Breast epithelium (tissue), 3 donors: ENCODE measurements at regions not wholly inside any gene's neighbourhood (a gene's known extent, or its start where the extent isn't known, plus 50 kb on each side); places are given as distances from the start of the nearest gene placed in this dataset.

Experiments
- POLR2A ChIP-seq: fragments of 450-650 bp; IDR thresholded peaks from one replicate; pipeline ENCODE4 v1.6.1; 2016; ENCODE audit warnings: antibody characterized with exemption, mild to moderate bottlenecking, moderate library complexity
- POLR2AphosphoS5 ChIP-seq, 3 donors: sonication (generic); formaldehyde crosslinking; IDR thresholded peaks; one replicate each; pipeline ENCODE4 v1.6.1; 2017; ENCODE audit warnings: antibody characterized with exemption in 3 of 3
- TF ChIP-seq, protein P1 (sequence below), 3 donors: fragments of 450-650 bp; IDR thresholded peaks; one replicate each; pipeline ENCODE4 v1.5.1; 2016 to 2017; ENCODE audit warnings: antibody characterized with exemption in 3 of 3, mild to moderate bottlenecking in 3 of 3, moderate library complexity in 3 of 3

DNA sequence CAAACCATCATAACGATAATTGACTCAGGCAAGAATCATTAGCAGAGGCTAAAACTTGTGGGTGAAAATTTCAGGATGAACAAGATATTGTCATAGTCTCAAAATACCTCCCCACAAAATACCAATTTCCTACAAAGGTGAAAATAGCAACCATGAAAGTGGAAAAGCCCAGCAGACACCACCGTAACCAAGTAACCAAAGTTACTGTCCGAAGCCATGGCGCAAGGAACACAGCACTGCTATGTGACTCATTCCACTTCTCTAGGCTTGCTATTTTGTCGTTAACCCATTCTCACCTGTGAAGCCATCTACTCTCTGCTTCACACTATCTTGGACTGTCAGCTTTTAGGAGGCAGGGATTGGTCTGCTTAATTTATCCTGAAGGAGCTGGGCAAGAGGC is 113.8 kb upstream of the CACUL1 start:
- TF ChIP-seq, protein P1, sequence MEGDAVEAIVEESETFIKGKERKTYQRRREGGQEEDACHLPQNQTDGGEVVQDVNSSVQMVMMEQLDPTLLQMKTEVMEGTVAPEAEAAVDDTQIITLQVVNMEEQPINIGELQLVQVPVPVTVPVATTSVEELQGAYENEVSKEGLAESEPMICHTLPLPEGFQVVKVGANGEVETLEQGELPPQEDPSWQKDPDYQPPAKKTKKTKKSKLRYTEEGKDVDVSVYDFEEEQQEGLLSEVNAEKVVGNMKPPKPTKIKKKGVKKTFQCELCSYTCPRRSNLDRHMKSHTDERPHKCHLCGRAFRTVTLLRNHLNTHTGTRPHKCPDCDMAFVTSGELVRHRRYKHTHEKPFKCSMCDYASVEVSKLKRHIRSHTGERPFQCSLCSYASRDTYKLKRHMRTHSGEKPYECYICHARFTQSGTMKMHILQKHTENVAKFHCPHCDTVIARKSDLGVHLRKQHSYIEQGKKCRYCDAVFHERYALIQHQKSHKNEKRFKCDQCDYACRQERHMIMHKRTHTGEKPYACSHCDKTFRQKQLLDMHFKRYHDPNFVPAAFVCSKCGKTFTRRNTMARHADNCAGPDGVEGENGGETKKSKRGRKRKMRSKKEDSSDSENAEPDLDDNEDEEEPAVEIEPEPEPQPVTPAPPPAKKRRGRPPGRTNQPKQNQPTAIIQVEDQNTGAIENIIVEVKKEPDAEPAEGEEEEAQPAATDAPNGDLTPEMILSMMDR (IDR thresholded peaks at IDR 0.05), result no peak
- no peak for TF ChIP-seq POLR2AphosphoS5 (IDR thresholded peaks at IDR 0.05)
- no peak for TF ChIP-seq POLR2A
